Vagina (tissue), 2 donors: ENCODE measurements at regions not wholly inside any gene's neighbourhood (a gene's known extent, or its start where the extent isn't known, plus 50 kb on each side); places are given as distances from the start of the nearest gene placed in this dataset.
"Not testable (repeated sequence)": the region's sequence is repeated elsewhere in the genome, so short reads cannot be mapped to it uniquely, and the experiment has no call there.

ENCODE experiments used
- CTCF ChIP-seq, 3 experiments: fragments of 450-650 bp in 2 of 3; fragments of 200-600 bp in 1 of 3; sonication (generic) in 1 of 3; IDR thresholded peaks; one replicate each; pipeline ENCODE4 v1.5.1; 2017 to 2019; ENCODE audit warnings: antibody characterized with exemption in 3 of 3, mild to moderate bottlenecking in 2 of 3, moderate library complexity in 2 of 3
- POLR2AphosphoS5 ChIP-seq, 2 donors: sonication (generic); formaldehyde crosslinking; IDR thresholded peaks; one replicate each; pipeline ENCODE4 v1.9.0; 2017; ENCODE audit warnings: antibody characterized with exemption in 2 of 2, mild to moderate bottlenecking in 2 of 2, low read depth in 1 of 2; ENCODE audit not compliant: insufficient read depth in 1 of 2

- not testable (repeated sequence) for TF ChIP-seq POLR2AphosphoS5 (IDR thresholded peaks at IDR 0.05; ENCODE audit: insufficient read depth in 1 of 2, low read depth in 1 of 2); CTCF (IDR thresholded peaks at IDR 0.05)
Observed at GRCh38 chr12:59273561-59273960, 322.3 kb upstream of the SLC16A7 start.
